Activated B cell treated with CpG ODN at 0.5 μM for 24 hours (primary cell): ENCODE measurements at regions not wholly inside any gene's neighbourhood (a gene's known extent, or its start where the extent isn't known, plus 50 kb on each side); places are given as distances from the start of the nearest gene placed in this dataset.

ENCODE experiments used
- ATAC-seq: fragments of 200-7000 bp; cut with Tn5 transposase; one replicate; pipeline ENCODE4 v1.10.0; 2021; ENCODE audit warnings: low read depth, mild to moderate bottlenecking, moderate library complexity
- CTCF ChIA-PET: fragments of 350-600 bp; sonication (Branson Sonifier 250); formaldehyde crosslinking; loops from one replicate; lab custom pipeline; 2021; ENCODE audit warnings: antibody characterized with exemption; lab: Charles Lee
- POLR2A ChIA-PET: fragments of 350-600 bp; sonication (Branson Sonifier 250); formaldehyde crosslinking; loops from one replicate; lab custom pipeline; 2021; ENCODE audit warnings: antibody characterized with exemption; lab: Charles Lee
- DNase-seq: peaks from one replicate; pipeline ENCODE4 v3.0.0; 2022
- H3K27ac Mint-ChIP-seq: one replicate; pipeline ENCODE4 v1.8.0; 2020; ENCODE audit warnings: mixed read lengths
- H3K27me3 Mint-ChIP-seq: one replicate; pipeline ENCODE4 v1.8.0; 2021; ENCODE audit warnings: mixed read lengths
- H3K36me3 Mint-ChIP-seq: one replicate; pipeline ENCODE4 v1.8.0; 2021; ENCODE audit warnings: low read depth, mixed read lengths
- H3K4me1 Mint-ChIP-seq: one replicate; pipeline ENCODE4 v1.8.0; 2021; ENCODE audit warnings: mixed read lengths
- H3K4me3 Mint-ChIP-seq: one replicate; pipeline ENCODE4 v1.8.0; 2020; ENCODE audit warnings: mild to moderate bottlenecking, mixed read lengths
- H3K9me3 Mint-ChIP-seq: one replicate; pipeline ENCODE4 v1.8.0; 2020; ENCODE audit warnings: mixed read lengths
- intact Hi-C: fragments of 100-400 bp; cut with micrococcal nuclease; formaldehyde crosslinking; loops from one replicate; pipeline ENCODE4 v1.15.1; 2024
- TF ChIP-seq, protein P1 (sequence below): fragments of 200-600 bp; IDR thresholded peaks from one replicate; pipeline ENCODE4 v1.8.0; 2022; ENCODE audit warnings: antibody characterized with exemption, mild to moderate bottlenecking

GRCh38 chr11:19460718-19461405, 220.1 kb upstream of the E2F8 start:
- DNase-seq (no peak), ATAC-seq (no peak)
- ChIA-PET POLR2A (no interaction called here), CTCF (no interaction called here)
- Mint-ChIP-seq H3K27ac (no peak overlapping the region), H3K4me3 (no peak overlapping the region), H3K9me3 (no peaks in the 10 kb centered on the region), H3K4me1 (peaks cover 4% of the 10 kb centered on the region), H3K27me3 (peaks cover 4% of the 10 kb centered on the region), H3K36me3 (no peaks in the 10 kb centered on the region)
- intact Hi-C loops: no loop called here
- TF ChIP-seq, protein P1, sequence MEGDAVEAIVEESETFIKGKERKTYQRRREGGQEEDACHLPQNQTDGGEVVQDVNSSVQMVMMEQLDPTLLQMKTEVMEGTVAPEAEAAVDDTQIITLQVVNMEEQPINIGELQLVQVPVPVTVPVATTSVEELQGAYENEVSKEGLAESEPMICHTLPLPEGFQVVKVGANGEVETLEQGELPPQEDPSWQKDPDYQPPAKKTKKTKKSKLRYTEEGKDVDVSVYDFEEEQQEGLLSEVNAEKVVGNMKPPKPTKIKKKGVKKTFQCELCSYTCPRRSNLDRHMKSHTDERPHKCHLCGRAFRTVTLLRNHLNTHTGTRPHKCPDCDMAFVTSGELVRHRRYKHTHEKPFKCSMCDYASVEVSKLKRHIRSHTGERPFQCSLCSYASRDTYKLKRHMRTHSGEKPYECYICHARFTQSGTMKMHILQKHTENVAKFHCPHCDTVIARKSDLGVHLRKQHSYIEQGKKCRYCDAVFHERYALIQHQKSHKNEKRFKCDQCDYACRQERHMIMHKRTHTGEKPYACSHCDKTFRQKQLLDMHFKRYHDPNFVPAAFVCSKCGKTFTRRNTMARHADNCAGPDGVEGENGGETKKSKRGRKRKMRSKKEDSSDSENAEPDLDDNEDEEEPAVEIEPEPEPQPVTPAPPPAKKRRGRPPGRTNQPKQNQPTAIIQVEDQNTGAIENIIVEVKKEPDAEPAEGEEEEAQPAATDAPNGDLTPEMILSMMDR: no peak

DNA sequence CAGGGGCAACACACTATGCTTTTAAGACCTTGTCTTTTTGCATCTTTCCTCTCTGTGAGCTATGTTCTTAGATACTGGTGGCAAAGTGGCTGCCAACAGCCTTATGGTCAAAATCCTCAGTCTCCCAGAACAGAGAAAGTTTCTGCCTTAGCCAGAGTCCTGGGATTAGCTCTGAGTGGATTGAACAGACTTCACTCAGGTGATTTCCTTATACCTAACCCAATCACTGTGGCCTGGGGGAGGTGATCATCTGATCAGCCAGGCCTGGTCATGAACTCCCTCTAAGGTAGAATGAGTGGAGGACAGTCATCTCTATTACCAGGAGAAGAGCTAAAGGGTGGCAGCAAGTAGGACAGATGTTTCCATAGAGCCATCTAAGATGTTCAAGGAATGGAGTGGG, 218.5 kb upstream of the E2F8 start:
- peaks cover 6% of the 10 kb centered on the region for H3K27me3 Mint-ChIP-seq
- CTCF ChIA-PET: no interaction called here
- no peak for ATAC-seq
- POLR2A ChIA-PET: no interaction called here
- H3K4me1 Mint-ChIP-seq: peaks cover 4% of the 10 kb centered on the region
- H3K27ac Mint-ChIP-seq: no peak overlapping the region
- H3K4me3 Mint-ChIP-seq: no peak overlapping the region
- H3K9me3 Mint-ChIP-seq: no peaks in the 10 kb centered on the region
- H3K36me3 Mint-ChIP-seq: no peaks in the 10 kb centered on the region
- no peak for DNase-seq
- TF ChIP-seq, protein P1: no peak
- intact Hi-C loops: no loop called here

- no peak for DNase-seq
- POLR2A ChIA-PET: no interaction called here
- Mint-ChIP-seq H3K4me1 (peaks cover 4% of the 10 kb centered on the region), H3K9me3 (no peaks in the 10 kb centered on the region), H3K27ac (no peak overlapping the region), H3K27me3 (peaks cover 6% of the 10 kb centered on the region), H3K4me3 (no peak overlapping the region), H3K36me3 (no peaks in the 10 kb centered on the region)
- CTCF ChIA-PET: no interaction called here
- intact Hi-C loops: no loop called here
- no peak for ATAC-seq
- TF ChIP-seq, protein P1: no peak
Observed at GRCh38 chr11:19458721-19459120, 218.0 kb upstream of the E2F8 start.

- CTCF ChIA-PET: no interaction called here
- peaks cover 6% of the 10 kb centered on the region for H3K27me3 Mint-ChIP-seq
- no peak overlapping the region for H3K4me3 Mint-ChIP-seq
- no peaks in the 10 kb centered on the region for H3K36me3 Mint-ChIP-seq
- TF ChIP-seq, protein P1: no peak
- DNase-seq (no peak), ATAC-seq (no peak)
- intact Hi-C loops: no loop called here
- H3K27ac Mint-ChIP-seq: no peak overlapping the region
- POLR2A ChIA-PET: no interaction called here
- peaks cover 4% of the 10 kb centered on the region for H3K4me1 Mint-ChIP-seq
- no peaks in the 10 kb centered on the region for H3K9me3 Mint-ChIP-seq
Observed at GRCh38 chr11:19458231-19458630, 217.5 kb upstream of the E2F8 start.

- POLR2A ChIA-PET: no interaction called here
- Mint-ChIP-seq H3K4me1 (peaks cover 4% of the 10 kb centered on the region), H3K27me3 (peaks cover 6% of the 10 kb centered on the region), H3K36me3 (no peaks in the 10 kb centered on the region), H3K9me3 (no peaks in the 10 kb centered on the region), H3K4me3 (no peak overlapping the region), H3K27ac (no peak overlapping the region)
- CTCF ChIA-PET: no interaction called here
- intact Hi-C loops: no loop called here
- ATAC-seq: no peak
- no peak for DNase-seq
- TF ChIP-seq, protein P1: no peak
Observed at GRCh38 chr11:19455731-19456130, 215.0 kb upstream of the E2F8 start.
